HG03521 (cell line): ENCODE measurements at regions not wholly inside any gene's neighbourhood (a gene's known extent, or its start where the extent isn't known, plus 50 kb on each side); places are given as distances from the start of the nearest gene placed in this dataset.

ENCODE experiments used
- ATAC-seq: cut with Tn5 transposase; IDR thresholded peaks from one replicate; pipeline ENCODE4 v1.9.1; 2021; ENCODE audit warnings: mild to moderate bottlenecking, moderate library complexity; ENCODE audit not compliant: unreplicated experiment

- ATAC-seq: no peak
These were observed 50.9 kb upstream of the TNFAIP3 start for GRCh38 chr6:137816133-137816579.

DNA sequence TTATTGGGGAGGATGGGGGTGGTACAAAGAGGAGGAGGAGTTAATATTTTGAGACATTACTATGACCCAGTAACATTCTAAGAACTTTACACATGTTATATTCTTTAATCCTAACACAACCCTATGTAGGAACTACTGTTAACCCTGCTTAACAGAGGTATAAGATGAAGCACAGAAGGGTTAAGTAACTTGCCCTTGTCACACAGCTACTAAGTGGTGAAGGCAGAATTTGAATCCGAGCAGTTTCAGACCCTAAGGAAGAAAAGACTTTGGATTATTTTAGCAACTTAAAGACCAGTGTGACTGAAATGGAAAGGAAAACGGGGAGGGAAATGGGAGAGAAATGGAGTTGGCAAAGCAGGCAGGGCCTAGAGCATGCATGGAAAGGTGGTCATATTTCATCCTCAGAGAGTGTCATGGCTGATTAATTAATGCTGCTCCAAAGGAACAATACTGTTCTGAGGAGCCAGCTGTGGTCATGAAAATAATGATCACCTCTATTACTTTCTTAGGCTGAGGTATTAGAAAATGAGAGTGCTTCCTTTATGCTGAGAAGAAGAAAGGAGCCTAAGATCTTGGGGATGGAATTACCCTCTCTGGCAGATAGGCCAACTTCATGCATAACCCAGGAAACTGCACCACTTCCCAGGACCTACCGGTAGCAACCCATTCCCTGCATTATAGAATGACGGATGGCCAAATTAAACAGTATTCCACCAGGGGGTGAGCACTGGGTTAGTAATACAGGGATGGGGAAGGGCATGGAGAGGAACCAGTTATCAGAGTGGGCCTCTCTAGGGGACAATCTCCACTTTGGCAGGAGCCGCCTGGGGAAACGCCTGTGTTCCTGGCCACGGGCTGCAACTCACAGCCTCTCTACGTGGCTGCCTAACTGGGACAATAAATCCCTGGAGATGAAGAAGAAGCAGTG lies 50.1 kb upstream of the TNFAIP3 start:
- no peak for ATAC-seq
